ENCODE measurements at regions not wholly inside any gene's neighbourhood (a gene's known extent, or its start where the extent isn't known, plus 50 kb on each side); places are given as distances from the start of the nearest gene placed in this dataset.

- TF ChIP-seq TAF1 (IDR thresholded peaks at IDR 0.05; ENCODE audit: borderline replicate concordance, low read depth, low read length) (no peak), CTCF (IDR thresholded peaks at IDR 0.05) (no peak), RFX5 (IDR thresholded peaks at IDR 0.05; ENCODE audit: low read length) (no peak), MXI1 (IDR thresholded peaks at IDR 0.05; ENCODE audit: low read depth, low read length) (no peak), NFIC (IDR thresholded peaks at IDR 0.05; ENCODE audit: borderline replicate concordance) (no peak), NRF1 (IDR thresholded peaks at IDR 0.05; ENCODE audit: low read depth, low read length) (no peak), GATA2 (CRISPR knock-in tag; IDR thresholded peaks at IDR 0.05) (no peak), REST (IDR thresholded peaks at IDR 0.05; ENCODE audit: low read depth, low read length) (no peak), CHD2 (IDR thresholded peaks at IDR 0.05; ENCODE audit: low read length, partially characterized antibody) (no peak), JUND (IDR thresholded peaks at IDR 0.05) (no peak), RCOR1 (IDR thresholded peaks at IDR 0.05; ENCODE audit: low read length) (no peak), YY1 (IDR thresholded peaks at IDR 0.05; ENCODE audit: low read depth) (no peak)
These were observed 84.6 kb upstream of the PICALM start for GRCh38 chr11:86153439-86153838.

Data from SK-N-SH (cell line).